HEK293T (cell line): ENCODE measurements at regions not wholly inside any gene's neighbourhood (a gene's known extent, or its start where the extent isn't known, plus 50 kb on each side); places are given as distances from the start of the nearest gene placed in this dataset.
"Not testable (repeated sequence)": the region's sequence is repeated elsewhere in the genome, so short reads cannot be mapped to it uniquely, and the experiment has no call there.

Source experiments
- CTCF ChIA-PET: fragments of 350-600 bp; formaldehyde crosslinking; extraction: SDS; loops from one replicate; lab custom pipeline; 2021; ENCODE audit warnings: antibody characterized with exemption, inconsistent platforms; lab: Yijun Ruan, JAX
- POLR2A ChIA-PET: fragments of 350-600 bp; formaldehyde crosslinking; extraction: SDS; loops from one replicate; lab custom pipeline; 2020; ENCODE audit warnings: antibody characterized with exemption, inconsistent platforms; lab: Yijun Ruan, JAX
- DNase-seq: peaks from one replicate; pipeline ENCODE4 v3.0.0; 2012; ENCODE audit warnings: mixed read lengths; ENCODE audit errors: extremely low spot score
- BHLHE40 ChIP-seq: fragments of 450-650 bp; IDR thresholded peaks from 2 replicates; pipeline ENCODE4 v1.6.1; 2016; ENCODE audit warnings: mild to moderate bottlenecking, moderate library complexity, borderline replicate concordance
- CTBP1 ChIP-seq: fragments of 450-650 bp; IDR thresholded peaks from 2 replicates; pipeline ENCODE4 v1.6.1; 2016; ENCODE audit warnings: borderline replicate concordance
- FOXM1 ChIP-seq: fragments of 450-650 bp; IDR thresholded peaks from 2 replicates; pipeline ENCODE4 v1.6.1; 2017; ENCODE audit warnings: mild to moderate bottlenecking, borderline replicate concordance
- HDGF ChIP-seq: fragments of 450-650 bp; IDR thresholded peaks from 2 replicates; pipeline ENCODE4 v1.6.1; 2017; ENCODE audit warnings: antibody characterized with exemption, borderline replicate concordance
- L3MBTL2 ChIP-seq: fragments of 450-650 bp; conservative IDR thresholded peaks from 2 replicates; pipeline ENCODE4 v1.6.1; 2016; ENCODE audit warnings: mild to moderate bottlenecking
- LEF1 ChIP-seq: fragments of 450-650 bp; IDR thresholded peaks from 2 replicates; pipeline ENCODE4 v1.6.1; 2017; ENCODE audit warnings: mild to moderate bottlenecking, borderline replicate concordance
- SP1 ChIP-seq: fragments of 450-650 bp; IDR thresholded peaks from 2 replicates; pipeline ENCODE4 v1.6.1; 2017
- SUZ12 ChIP-seq: fragments of 450-650 bp; IDR thresholded peaks from 2 replicates; pipeline ENCODE4 v1.6.1; 2016; ENCODE audit warnings: mild to moderate bottlenecking
- TARDBP ChIP-seq: fragments of 450-650 bp; IDR thresholded peaks from 2 replicates; pipeline ENCODE4 v1.6.1; 2016
- ZNF384 ChIP-seq: fragments of 450-650 bp; IDR thresholded peaks from 2 replicates; pipeline ENCODE4 v1.6.1; 2016
- TF ChIP-seq, protein P1 (sequence below): fragments of 450-650 bp; IDR thresholded peaks from 2 replicates; pipeline ENCODE4 v1.6.1; 2016

DNA sequence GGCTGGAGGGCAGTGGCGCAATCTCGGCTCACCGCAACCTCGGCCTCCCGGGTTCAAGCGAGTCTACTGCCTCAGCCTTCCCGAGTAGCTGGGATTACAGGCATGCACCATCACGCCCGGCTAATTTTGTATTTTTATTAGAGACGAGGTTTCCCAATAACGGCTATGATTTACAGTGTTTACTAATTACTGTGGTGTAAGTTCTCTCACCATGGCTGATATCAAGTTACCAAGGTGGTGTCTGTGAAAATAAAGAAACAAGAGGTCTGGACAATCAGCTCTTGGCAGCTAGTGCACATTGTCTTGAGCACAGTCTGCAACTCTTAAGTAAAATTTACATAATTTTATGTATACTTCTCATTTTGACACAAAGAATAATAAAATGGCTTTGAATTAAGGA, 385.5 kb upstream of the COX7C start:
- POLR2A ChIA-PET: no interaction called here
- CTCF ChIA-PET: no interaction called here
- TF ChIP-seq, protein P1, sequence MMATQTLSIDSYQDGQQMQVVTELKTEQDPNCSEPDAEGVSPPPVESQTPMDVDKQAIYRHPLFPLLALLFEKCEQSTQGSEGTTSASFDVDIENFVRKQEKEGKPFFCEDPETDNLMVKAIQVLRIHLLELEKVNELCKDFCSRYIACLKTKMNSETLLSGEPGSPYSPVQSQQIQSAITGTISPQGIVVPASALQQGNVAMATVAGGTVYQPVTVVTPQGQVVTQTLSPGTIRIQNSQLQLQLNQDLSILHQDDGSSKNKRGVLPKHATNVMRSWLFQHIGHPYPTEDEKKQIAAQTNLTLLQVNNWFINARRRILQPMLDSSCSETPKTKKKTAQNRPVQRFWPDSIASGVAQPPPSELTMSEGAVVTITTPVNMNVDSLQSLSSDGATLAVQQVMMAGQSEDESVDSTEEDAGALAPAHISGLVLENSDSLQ: peak; percentile 60; the same call in 1 of the 2 replicates
- TF ChIP-seq CTBP1: no peak
- peak; percentile 6 for DNase-seq

DNA sequence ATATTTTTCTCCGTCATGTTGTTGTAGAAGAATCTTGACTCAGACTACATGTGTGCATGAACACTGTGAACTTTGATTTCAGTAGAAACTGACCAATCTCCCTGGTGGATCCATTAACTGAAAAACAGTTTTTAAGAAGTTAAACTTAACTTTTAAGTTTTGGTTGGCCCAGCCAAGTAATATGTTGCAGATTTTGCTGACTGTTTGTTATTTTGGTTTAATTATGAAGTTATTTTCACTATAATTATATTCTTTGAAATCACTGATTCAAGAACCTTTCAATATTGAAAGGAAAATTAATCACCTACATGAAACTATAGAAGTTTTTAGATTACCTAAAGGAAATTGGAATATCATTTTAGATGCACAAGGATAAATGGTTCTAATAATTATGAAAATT, 373.6 kb upstream of the COX7C start:
- ChIA-PET POLR2A (no interaction called here), CTCF (no interaction called here)
- no peak for TF ChIP-seq LEF1
- TF ChIP-seq L3MBTL2: no peak
- no peak for TF ChIP-seq TARDBP
- TF ChIP-seq, protein P1: no peak
- no peak for TF ChIP-seq FOXM1
- TF ChIP-seq SP1: no peak
- TF ChIP-seq HDGF: no peak
- no peak for DNase-seq

DNA sequence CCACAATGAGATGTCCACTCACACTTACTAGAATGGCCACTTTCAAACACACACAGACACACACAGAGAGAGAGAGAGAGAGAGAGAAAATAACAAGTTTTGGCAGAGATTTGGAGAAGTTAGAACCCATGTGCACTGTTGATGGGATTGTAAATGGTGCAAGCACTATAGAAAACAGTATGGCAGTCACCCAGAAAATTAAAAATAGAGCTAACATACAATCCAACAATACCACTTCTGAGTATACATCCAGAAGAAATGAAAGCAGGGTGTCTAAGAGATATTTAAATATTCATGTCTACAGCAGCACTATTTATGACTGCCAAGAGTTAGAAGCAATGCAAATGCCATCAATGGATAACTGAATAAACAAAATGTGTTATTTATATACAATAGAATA, 359.9 kb upstream of the COX7C start:
- CTCF ChIA-PET: no interaction called here
- TF ChIP-seq SP1 (no peak), BHLHE40 (no peak)
- POLR2A ChIA-PET: no interaction called here
- no peak for DNase-seq

DNA sequence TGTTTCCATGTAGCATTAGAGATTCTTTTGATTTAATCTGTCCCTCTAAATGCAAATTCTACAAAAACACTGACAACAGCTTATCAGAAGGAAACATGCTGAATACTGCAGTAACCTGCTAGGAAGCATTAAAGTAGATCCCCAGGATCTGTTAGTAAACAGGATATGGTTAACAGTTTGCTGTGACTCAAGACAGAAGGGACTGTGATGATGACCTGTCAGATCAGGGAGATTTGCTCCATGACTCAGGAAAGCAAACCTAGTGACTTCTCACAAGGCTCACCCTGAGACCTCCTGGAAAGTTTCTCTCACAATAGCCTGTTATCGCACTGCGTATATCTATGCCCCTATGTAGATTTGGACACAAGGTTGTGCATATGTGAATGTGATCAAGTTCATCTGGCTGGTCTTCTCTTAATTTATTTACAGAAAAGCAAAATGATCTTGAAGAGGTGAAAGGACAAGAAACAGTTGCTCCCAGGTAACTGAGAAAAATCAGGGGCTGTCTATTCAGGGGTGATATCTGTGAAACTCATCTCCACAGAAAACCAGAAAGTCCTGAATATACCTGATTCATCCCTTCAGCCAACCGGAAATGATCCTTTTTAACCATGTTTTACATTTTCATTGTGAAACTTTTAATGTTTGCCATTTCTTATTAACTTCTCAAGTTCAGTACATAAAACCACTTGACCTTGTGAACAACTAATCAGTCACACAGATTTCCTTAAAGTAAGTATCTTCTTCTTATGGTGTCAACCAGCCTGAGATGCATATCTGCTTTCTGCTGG, 333.1 kb upstream of the COX7C start:
- DNase-seq, CTCF ChIA-PET, POLR2A ChIA-PET: not testable (repeated sequence)

DNA sequence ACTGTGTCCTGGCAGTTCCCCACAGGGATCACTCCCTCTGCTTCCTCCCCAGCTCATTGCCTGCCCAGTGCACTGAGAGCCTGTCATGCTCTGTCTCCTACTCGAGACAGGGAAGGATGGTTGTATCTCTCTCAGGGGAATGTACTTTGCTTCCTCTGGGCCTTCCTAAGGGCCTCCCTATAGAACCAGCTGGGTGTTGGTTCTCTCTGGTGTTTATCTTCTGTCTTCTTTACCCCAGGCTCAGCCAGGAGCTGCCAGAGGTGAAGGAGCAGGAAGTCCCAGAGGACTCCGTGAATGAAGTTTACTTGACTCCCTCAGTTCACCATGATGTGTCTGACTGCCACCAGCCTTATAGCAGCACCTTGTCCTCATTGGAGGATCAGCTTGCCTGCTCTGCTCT, 330.3 kb upstream of the COX7C start:
- CTCF ChIA-PET, POLR2A ChIA-PET, DNase-seq: not testable (repeated sequence)

DNA sequence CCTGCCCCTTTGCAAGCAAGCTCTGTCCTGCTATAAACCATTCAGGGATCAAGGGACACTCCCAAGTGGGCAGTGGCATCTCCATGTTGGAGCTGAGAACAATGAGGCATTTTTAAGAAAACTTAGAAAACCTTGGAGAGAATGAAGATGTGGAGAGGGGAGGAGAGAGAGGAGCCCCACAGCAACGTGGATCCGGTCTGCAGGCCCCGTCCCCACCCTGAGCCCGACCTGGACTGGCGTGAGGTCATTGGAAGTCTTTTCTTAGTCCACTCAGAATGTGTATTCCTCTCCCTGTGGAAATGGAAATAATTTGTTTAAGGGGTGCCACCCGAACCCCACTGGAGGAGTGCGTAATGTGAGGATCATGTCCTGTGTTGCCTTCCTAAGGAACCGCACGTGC, 328.0 kb upstream of the COX7C start:
- CTCF ChIA-PET, DNase-seq, POLR2A ChIA-PET: not testable (repeated sequence)

DNA sequence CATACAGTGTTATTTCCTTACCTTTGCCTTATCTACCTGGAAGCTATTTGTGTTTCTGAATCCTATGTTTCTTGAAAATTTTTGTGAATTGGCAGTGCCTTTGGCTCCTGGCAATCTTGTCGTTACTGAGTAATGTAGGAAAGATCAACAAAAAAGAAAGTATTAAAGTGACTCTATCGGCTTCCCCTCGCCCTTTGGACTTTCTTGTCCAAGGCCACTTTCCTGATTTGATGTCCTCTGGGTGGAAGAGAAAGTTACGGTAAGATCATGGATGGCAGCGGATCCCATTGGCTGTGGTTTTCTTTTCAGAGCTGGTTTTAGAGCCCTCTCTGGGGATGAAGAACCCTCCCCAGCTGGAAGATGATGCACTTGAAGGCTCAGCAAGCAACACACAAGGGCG, 324.9 kb upstream of the COX7C start:
- CTCF ChIA-PET, DNase-seq, POLR2A ChIA-PET: not testable (repeated sequence)

DNA sequence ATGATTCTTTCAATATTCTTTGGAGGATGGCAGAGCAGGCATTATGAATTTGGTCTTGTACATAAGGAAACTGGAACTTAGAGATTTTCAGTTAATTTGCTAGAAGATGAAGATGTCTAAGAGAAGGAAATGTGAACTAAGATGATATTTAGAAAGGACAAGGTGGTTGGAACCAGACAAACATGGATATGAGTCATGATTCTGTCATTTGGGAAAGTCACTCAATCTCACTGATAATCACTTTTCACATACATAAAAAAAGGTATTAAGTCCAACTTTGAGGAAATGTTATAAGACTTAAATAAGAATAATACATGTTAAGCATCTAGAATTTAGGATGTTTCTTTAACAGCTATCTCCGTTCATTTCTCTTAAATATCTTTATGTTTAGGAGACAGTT, 315.1 kb upstream of the COX7C start:
- CTCF ChIA-PET, DNase-seq, POLR2A ChIA-PET: not testable (repeated sequence)

DNA sequence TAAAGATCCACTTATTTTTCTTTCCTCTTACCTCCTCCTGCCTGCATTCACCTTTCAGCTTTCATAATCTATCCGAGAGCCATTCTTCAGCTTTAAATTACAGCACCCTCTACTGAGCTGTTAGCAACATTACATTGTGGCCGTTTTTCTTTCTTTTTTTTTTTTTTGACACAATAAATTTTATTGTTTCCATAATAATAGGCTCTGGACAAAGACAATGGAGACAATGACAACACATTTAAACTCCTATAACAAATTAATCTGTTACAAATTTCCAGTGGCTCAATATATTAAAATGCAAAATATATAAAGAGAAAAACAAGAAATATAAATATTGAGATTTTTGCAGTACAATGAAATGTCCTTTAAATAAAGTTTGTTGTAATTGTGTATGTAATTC, 312.7 kb upstream of the COX7C start:
- CTCF ChIA-PET, POLR2A ChIA-PET, DNase-seq: not testable (repeated sequence)
- TF ChIP-seq ZNF384: peak; percentile 90

DNA sequence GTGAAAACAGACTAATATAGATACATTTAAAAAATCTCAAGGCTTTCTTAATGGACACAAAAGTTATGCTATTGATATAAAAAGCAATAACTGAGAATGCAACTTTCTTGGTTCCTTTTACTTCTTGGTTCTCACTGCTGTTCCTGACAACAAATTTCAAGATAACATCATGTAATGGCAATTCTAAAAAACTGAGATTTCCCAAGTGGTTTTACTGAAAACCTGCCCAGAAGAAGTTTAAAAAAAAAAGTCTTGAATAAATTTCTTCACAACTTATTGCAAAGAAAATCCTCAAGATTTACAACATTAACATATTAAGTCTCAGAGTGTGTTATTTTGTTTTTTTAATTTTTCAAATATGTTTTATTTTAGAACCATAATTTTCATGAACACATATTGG, 302.8 kb upstream of the COX7C start:
- TF ChIP-seq L3MBTL2 (no peak), SUZ12 (no peak)
- POLR2A ChIA-PET: no interaction called here

DNA sequence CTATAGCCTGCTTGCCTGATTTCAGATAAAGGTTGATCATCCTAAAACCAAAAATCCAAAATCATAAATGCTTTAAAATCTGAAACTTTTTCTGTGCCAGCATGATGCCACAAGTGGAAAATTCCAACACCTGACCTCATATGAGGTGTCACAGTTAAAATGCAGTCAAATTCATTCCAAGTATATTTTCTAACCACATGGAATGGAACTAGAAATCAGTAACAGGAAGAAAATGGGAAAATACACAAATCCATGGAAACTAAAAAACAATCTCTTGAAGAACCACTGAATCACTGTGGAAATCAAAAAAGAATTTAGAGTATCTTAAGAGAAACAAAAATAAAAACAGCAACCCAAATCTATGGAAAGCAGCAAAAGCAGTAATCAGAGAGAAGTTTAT, 297.5 kb upstream of the COX7C start:
- no peak for DNase-seq
- TF ChIP-seq, protein P1: no peak
- TF ChIP-seq SUZ12 (no peak), LEF1 (no peak), BHLHE40 (no peak)
- POLR2A ChIA-PET: no interaction called here
- CTCF ChIA-PET: no interaction called here

More for the DNA sequence above, 302.8 kb upstream of the COX7C start:
- no peak for DNase-seq
- CTCF ChIA-PET: no interaction called here
